H1 (cell line): ENCODE measurements at regions not wholly inside any gene's neighbourhood (a gene's known extent, or its start where the extent isn't known, plus 50 kb on each side); places are given as distances from the start of the nearest gene placed in this dataset.

ENCODE experiments used
- CTCF ChIA-PET: fragments of 300-600 bp; sonication (Branson Sonifier 250); formaldehyde crosslinking; loops from one replicate; lab custom pipeline; 2021; ENCODE audit not compliant: partially characterized antibody; lab: Charles Lee
- POLR2A ChIA-PET: fragments of 300-600 bp; sonication (Branson Sonifier 250); formaldehyde crosslinking; loops from one replicate; lab custom pipeline; 2021; ENCODE audit warnings: inconsistent platforms; ENCODE audit not compliant: partially characterized antibody; lab: Charles Lee
- DNase-seq, 2 experiments: peaks; one replicate each; pipeline versions ENCODE4 v3.0.0 to v3.0.0-alpha.2; 2010 to 2022; ENCODE audit warnings: low spot score in 2 of 2, low read depth in 1 of 2, mixed read lengths in 1 of 2
- FAIRE-seq: peaks from 2 replicates; lab custom pipeline; 2011; peaks lifted over from hg19 to GRCh38; lab: Jason Lieb, UNC
- H2AFZ ChIP-seq: 2 replicates; pipeline ENCODE4 v1.8.1; 2012; ENCODE audit warnings: low read length, inconsistent platforms
- H2AK5ac ChIP-seq: 2 replicates; pipeline ENCODE4 v1.6.1; 2013; ENCODE audit warnings: low read depth, low read length
- H2BK120ac ChIP-seq: replicated peaks from 2 replicates; pipeline ENCODE3; 2013; ENCODE audit warnings: low read depth, low read length, inconsistent platforms
- H2BK12ac ChIP-seq: 2 replicates; pipeline ENCODE4 v1.6.1; 2013; ENCODE audit warnings: low read depth, low read length
- H2BK15ac ChIP-seq: 2 replicates; pipeline ENCODE4 v1.6.1; 2013; ENCODE audit warnings: low read length
- H2BK20ac ChIP-seq: 2 replicates; pipeline ENCODE4 v1.6.1; 2013; ENCODE audit warnings: low read length
- H2BK5ac ChIP-seq: 2 replicates; pipeline ENCODE4 v1.6.1; 2013; ENCODE audit warnings: low read depth, low read length
- H3K14ac ChIP-seq: 2 replicates; pipeline ENCODE4 v1.6.1; 2013; ENCODE audit warnings: inconsistent platforms; ENCODE audit not compliant: insufficient read length
- H3K18ac ChIP-seq: 2 replicates; pipeline ENCODE4 v1.6.1; 2013; ENCODE audit warnings: low read length; ENCODE audit errors: extremely low read depth
- H3K23ac ChIP-seq: 2 replicates; pipeline ENCODE4 v1.6.1; 2013; ENCODE audit warnings: inconsistent platforms; ENCODE audit not compliant: insufficient read length
- H3K23me2 ChIP-seq: 2 replicates; pipeline ENCODE4 v1.6.1; 2013; ENCODE audit warnings: low read depth, low read length
- H3K27ac ChIP-seq: 2 replicates; pipeline ENCODE4 v1.6.1; 2011; ENCODE audit warnings: low read depth, low read length, inconsistent platforms
- H3K27me3 ChIP-seq, 4 experiments: replicated peaks in 1 of 4; 1 replicate in 1 of 4; 2 replicates in 3 of 4; pipeline versions ENCODE4 v1.6.1 to v1.8.1; 2011 to 2013; ENCODE audit warnings: low read length in 3 of 4, mild to moderate bottlenecking in 3 of 4, inconsistent platforms in 2 of 4, mixed read lengths in 2 of 4, moderate library complexity in 1 of 4; ENCODE audit not compliant: control insufficient read depth in 3 of 4, insufficient read depth in 3 of 4; ENCODE audit errors: extremely low read depth in 1 of 4
- H3K36me3 ChIP-seq, 4 experiments: 2 replicates each; pipeline versions ENCODE4 v1.6.1 to v1.8.1; 2011 to 2013; ENCODE audit warnings: mild to moderate bottlenecking in 4 of 4, low read length in 3 of 4, moderate library complexity in 2 of 4, control low read depth in 1 of 4, inconsistent platforms in 1 of 4; ENCODE audit not compliant: insufficient read depth in 4 of 4, control insufficient read depth in 2 of 4
- H3K4ac ChIP-seq: replicated peaks from 2 replicates; pipeline ENCODE3; 2013; ENCODE audit warnings: low read length, low read depth, mixed read lengths, inconsistent platforms; ENCODE audit not compliant: insufficient read length
- H3K4me1 ChIP-seq, 4 experiments: replicated peaks in 1 of 4; 1 replicate in 1 of 4; 2 replicates in 3 of 4; pipeline versions ENCODE4 v1.6.1 to v1.8.1; 2011 to 2013; ENCODE audit warnings: low read length in 3 of 4, inconsistent platforms in 2 of 4, mixed read lengths in 1 of 4; ENCODE audit not compliant: insufficient read depth in 4 of 4, control insufficient read depth in 3 of 4
- H3K4me2 ChIP-seq, 2 experiments: 2 replicates each; pipeline versions ENCODE4 v1.6.1 to v1.8.1; 2011 to 2013; ENCODE audit warnings: low read depth in 2 of 2, low read length in 2 of 2, control low read depth in 1 of 2, inconsistent platforms in 1 of 2, mild to moderate bottlenecking in 1 of 2; ENCODE audit not compliant: insufficient read depth in 1 of 2
- H3K4me3 ChIP-seq, 4 experiments: fragments of 200-600, 300-600 bp in 1 of 4; sonication (generic), shearing (Covaris generic), sonication (Bioruptor Twin) in 1 of 4; 2 replicates each; pipeline versions ENCODE4 v1.5.1 to v1.8.1; 2011 to 2016; ENCODE audit warnings: low read length in 4 of 4, low read depth in 3 of 4, control low read depth in 2 of 4, inconsistent platforms in 2 of 4, mild to moderate bottlenecking in 2 of 4, mixed read lengths in 1 of 4, moderate library complexity in 1 of 4; ENCODE audit not compliant: insufficient read depth in 2 of 4; ENCODE audit errors: extremely low read depth in 1 of 4
- H3K56ac ChIP-seq: replicated peaks from 2 replicates; pipeline ENCODE3; 2013; ENCODE audit warnings: low read depth, mild to moderate bottlenecking, mixed read lengths, low read length, inconsistent platforms; ENCODE audit not compliant: insufficient read length
- H3K79me1 ChIP-seq: 2 replicates; pipeline ENCODE4 v1.6.1; 2013; ENCODE audit warnings: low read depth, low read length, control low read depth
- H3K79me2 ChIP-seq, 2 experiments: 2 replicates each; pipeline versions ENCODE4 v1.6.1 to v1.8.1; 2012 to 2013; ENCODE audit warnings: low read length in 2 of 2, mild to moderate bottlenecking in 2 of 2, inconsistent platforms in 1 of 2; ENCODE audit not compliant: insufficient read depth in 2 of 2, control insufficient read depth in 1 of 2
- H3K9ac ChIP-seq, 4 experiments: replicated peaks in 1 of 4; 1 replicate in 1 of 4; 2 replicates in 3 of 4; pipeline versions ENCODE4 v1.6.1 to v1.8.1; 2011 to 2013; ENCODE audit warnings: low read depth in 3 of 4, low read length in 3 of 4, control low read depth in 2 of 4, mild to moderate bottlenecking in 2 of 4, moderate library complexity in 2 of 4, inconsistent platforms in 1 of 4; ENCODE audit errors: extremely low read depth in 1 of 4
- H3K9me3 ChIP-seq, 2 experiments: 2 replicates each; pipeline versions ENCODE4 v1.6.1 to v1.8.1; 2012 to 2013; ENCODE audit warnings: mild to moderate bottlenecking in 2 of 2, moderate library complexity in 2 of 2, control low read depth in 1 of 2, inconsistent platforms in 1 of 2, low read depth in 1 of 2, low read length in 1 of 2, mixed read lengths in 1 of 2; ENCODE audit not compliant: insufficient read depth in 2 of 2
- H4K20me1 ChIP-seq, 2 experiments: replicated peaks in 1 of 2; 2 replicates each; pipeline versions ENCODE3 to v1.8.1; 2011 to 2013; ENCODE audit warnings: inconsistent platforms in 2 of 2, low read length in 2 of 2, mild to moderate bottlenecking in 1 of 2; ENCODE audit not compliant: insufficient read depth in 2 of 2, control insufficient read depth in 1 of 2
- H4K5ac ChIP-seq: 2 replicates; pipeline ENCODE4 v1.6.1; 2013; ENCODE audit warnings: low read length, low read depth, mixed read lengths, inconsistent platforms; ENCODE audit not compliant: insufficient read length
- H4K8ac ChIP-seq: 2 replicates; pipeline ENCODE4 v1.8.0; 2013; ENCODE audit warnings: mild to moderate bottlenecking, moderate library complexity, low read length, inconsistent platforms; ENCODE audit not compliant: insufficient read depth; ENCODE audit errors: extremely low read depth
- H4K91ac ChIP-seq: replicated peaks from 2 replicates; pipeline ENCODE3; 2013; ENCODE audit warnings: low read length, mixed read lengths, inconsistent platforms; ENCODE audit not compliant: insufficient read length
- ASH2L ChIP-seq: fragments of 200-600, 300-600 bp; sonication (generic); IDR thresholded peaks from one replicate; pipeline ENCODE4 v1.7.1; 2017; ENCODE audit warnings: low read length
- CHD2 ChIP-seq: IDR thresholded peaks from 2 replicates; pipeline ENCODE4 v1.6.1; 2012; ENCODE audit warnings: low read length, improper control_type of control experiment
- KDM4A ChIP-seq: IDR thresholded peaks from one replicate; pipeline ENCODE4 v1.7.1; 2012; ENCODE audit warnings: low read depth, mild to moderate bottlenecking, moderate library complexity, low read length, inconsistent platforms; ENCODE audit not compliant: severe bottlenecking
- YY1 ChIP-seq: IDR thresholded peaks from 2 replicates; pipeline ENCODE4 v1.6.1; 2011; ENCODE audit warnings: low read depth, mild to moderate bottlenecking, low read length
- WGBS, 2 experiments: shearing (Covaris generic) in 1 of 2; methylation state at CpG; one replicate each; pipeline versions ENCODE4 v1.1.6 to v1.1.7; 2013 to 2015; ENCODE audit warnings: low lambda C conversion rate in 2 of 2, mixed read lengths in 2 of 2, inconsistent platforms in 1 of 2, low coverage in 1 of 2, missing lambda C conversion rate in 1 of 2; ENCODE audit not compliant: insufficient replicate concordance in 2 of 2, insufficient coverage in 1 of 2, insufficient read length in 1 of 2; ENCODE audit errors: extremely low coverage in 1 of 2, missing lambda C conversion rate in 1 of 2; 5-methylcytosine and 5-hydroxymethylcytosine counted together
- TF ChIP-seq, protein P1 (sequence below), 3 experiments: IDR thresholded peaks; 1 replicate in 2 of 3; 2 replicates in 1 of 3; pipeline versions ENCODE4 v1.5.1 to v1.6.1; 2011; ENCODE audit warnings: low read length in 3 of 3, mild to moderate bottlenecking in 3 of 3, inconsistent platforms in 2 of 3, low read depth in 1 of 3, moderate library complexity in 1 of 3; ENCODE audit not compliant: insufficient read depth in 1 of 3; ENCODE audit errors: control extremely low read depth in 1 of 3

DNA sequence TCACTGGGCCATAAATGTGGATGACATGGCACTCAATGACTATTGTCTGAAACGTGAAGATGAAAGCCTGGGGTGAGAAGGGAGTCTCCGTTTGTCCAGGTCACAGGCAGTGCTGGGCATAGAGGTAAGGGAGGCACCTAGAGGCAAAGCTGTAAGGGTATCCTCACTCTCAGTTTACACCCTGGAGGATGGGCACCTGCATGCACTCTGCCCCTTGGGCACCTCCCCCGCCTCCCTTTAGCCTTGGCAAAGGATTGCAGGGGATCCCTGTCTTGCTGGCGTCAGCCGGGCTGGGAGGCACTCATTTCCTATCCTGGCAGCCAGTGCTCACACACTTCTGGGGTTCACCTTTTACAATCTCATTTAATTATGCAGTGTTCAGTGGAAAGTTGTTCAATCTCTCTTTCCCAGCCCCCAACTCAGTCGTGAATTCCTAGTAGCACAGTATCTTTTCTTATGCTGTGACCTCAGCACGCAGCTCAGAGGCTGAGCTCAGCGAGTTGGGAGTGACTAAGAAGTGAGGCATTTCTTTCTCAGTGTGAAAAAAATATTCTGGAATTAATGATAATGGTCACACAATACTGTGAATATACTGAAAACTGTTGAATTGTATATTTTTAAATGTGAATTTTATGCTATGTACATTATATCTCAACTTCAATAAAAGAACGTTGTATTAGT, 866.6 kb downstream of the BRD1 start:
- H4K20me1 ChIP-seq: peaks cover 0 to 8% of the 10 kb centered on the region in 2 experiments
- 0 out of 4 replicates have a peak overlapping the region, but pooled peaks of 1 of the 2 experiments have one; percentile 23 for H3K4me2 ChIP-seq
- peaks cover 10% of the 10 kb centered on the region; the same call in 1 of the 2 replicates for H3K23me2 ChIP-seq
- no peak overlapping the region for H3K23ac ChIP-seq
- H2BK12ac ChIP-seq: peak overlapping the region; percentile 32; the same call in 1 of the 2 replicates
- no peak overlapping the region for H3K56ac ChIP-seq
- H3K27ac ChIP-seq: no peak overlapping the region
- H3K9me3 ChIP-seq: no peaks in the 10 kb centered on the region
- H4K91ac ChIP-seq: no peak overlapping the region
- no peaks in the 10 kb centered on the region for H3K27me3 ChIP-seq
- H3K18ac ChIP-seq: no peak overlapping the region
- no peak overlapping the region for H2AFZ ChIP-seq
- no peaks in the 10 kb centered on the region for H3K79me1 ChIP-seq
- no peak overlapping the region for H3K9ac ChIP-seq
- DNase-seq (peak in 1 of 2 experiments; percentile 43), FAIRE-seq (no peak)
- H2BK20ac ChIP-seq: no peak overlapping the region
- H4K8ac ChIP-seq: no peak overlapping the region
- WGBS, 2 experiments: 76% methylated on average over 9 of the region's 9 CpGs; no CpG with 5 or more reads in 1 of the 2 experiments
- no peaks in the 10 kb centered on the region for H3K79me2 ChIP-seq
- H2BK120ac ChIP-seq: no peak overlapping the region
- CTCF ChIA-PET: interaction anchor here (1.4 kb wide), 1 partner anchor 17 kb away, joined by 3 read pairs; no protein-coding TSS in a partner anchor
- no peaks in the 10 kb centered on the region; a peak in 1 of 8 replicates for H3K36me3 ChIP-seq
- H2BK5ac ChIP-seq: no peak overlapping the region
- TF ChIP-seq CHD2 (no peak), ASH2L (no peak), YY1 (no peak), KDM4A (no peak)
- TF ChIP-seq, protein P1, sequence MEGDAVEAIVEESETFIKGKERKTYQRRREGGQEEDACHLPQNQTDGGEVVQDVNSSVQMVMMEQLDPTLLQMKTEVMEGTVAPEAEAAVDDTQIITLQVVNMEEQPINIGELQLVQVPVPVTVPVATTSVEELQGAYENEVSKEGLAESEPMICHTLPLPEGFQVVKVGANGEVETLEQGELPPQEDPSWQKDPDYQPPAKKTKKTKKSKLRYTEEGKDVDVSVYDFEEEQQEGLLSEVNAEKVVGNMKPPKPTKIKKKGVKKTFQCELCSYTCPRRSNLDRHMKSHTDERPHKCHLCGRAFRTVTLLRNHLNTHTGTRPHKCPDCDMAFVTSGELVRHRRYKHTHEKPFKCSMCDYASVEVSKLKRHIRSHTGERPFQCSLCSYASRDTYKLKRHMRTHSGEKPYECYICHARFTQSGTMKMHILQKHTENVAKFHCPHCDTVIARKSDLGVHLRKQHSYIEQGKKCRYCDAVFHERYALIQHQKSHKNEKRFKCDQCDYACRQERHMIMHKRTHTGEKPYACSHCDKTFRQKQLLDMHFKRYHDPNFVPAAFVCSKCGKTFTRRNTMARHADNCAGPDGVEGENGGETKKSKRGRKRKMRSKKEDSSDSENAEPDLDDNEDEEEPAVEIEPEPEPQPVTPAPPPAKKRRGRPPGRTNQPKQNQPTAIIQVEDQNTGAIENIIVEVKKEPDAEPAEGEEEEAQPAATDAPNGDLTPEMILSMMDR (IDR thresholded peaks at IDR 0.05; ENCODE audit: control extremely low read depth in 1 of 3, insufficient read depth in 1 of 3, low read depth in 1 of 3, low read length in 3 of 3): no peak
- H2AK5ac ChIP-seq: 0 out of 2 replicates have a peak overlapping the region, but pooled peaks have one; percentile 61
- no peak overlapping the region for H3K4me3 ChIP-seq
- H3K14ac ChIP-seq: no peak overlapping the region
- H4K5ac ChIP-seq: no peak overlapping the region
- H2BK15ac ChIP-seq: no peak overlapping the region; the same call in 1 of the 2 replicates
- POLR2A ChIA-PET: no interaction called here
- peaks cover 2 to 8% (median 5%) of the 10 kb centered on the region in 4 experiments; a peak in 5 of 7 replicates for H3K4me1 ChIP-seq
- H3K4ac ChIP-seq: no peak overlapping the region
